ENCODE measurements at regions not wholly inside any gene's neighbourhood (a gene's known extent, or its start where the extent isn't known, plus 50 kb on each side); places are given as distances from the start of the nearest gene placed in this dataset.

DNA sequence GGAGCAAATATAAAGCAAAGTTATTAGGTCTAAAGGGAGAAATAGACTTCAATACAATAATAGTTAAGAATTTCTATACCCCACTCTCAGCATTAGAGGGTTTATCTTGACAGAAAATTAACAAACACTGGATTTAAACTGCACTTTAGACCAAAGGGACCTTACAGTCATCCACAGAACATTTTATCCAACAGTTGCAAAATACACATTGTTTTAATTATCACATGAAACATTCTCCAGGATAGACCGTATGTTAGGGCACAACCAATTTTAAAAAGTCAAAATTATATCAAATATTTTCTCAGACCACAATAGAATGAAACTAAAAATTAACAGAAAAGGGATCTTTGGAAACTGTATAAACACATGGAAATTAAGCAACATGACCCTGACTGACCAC lies 384.5 kb upstream of the C1orf87 start:
- peaks cover 3% of the 10 kb centered on the region for H3K9me3 ChIP-seq (ENCODE audit: low read depth, low read length, poor library complexity, severe bottlenecking)
- intact Hi-C loops (cut with micrococcal nuclease; ENCODE audit: unreplicated experiment), result no loop called here
- TF ChIP-seq EZH2 (IDR thresholded peaks at IDR 0.05; ENCODE audit: borderline replicate concordance, low read depth, low read length, poor library complexity, severe bottlenecking), result no peak
- TF ChIP-seq, protein P1, sequence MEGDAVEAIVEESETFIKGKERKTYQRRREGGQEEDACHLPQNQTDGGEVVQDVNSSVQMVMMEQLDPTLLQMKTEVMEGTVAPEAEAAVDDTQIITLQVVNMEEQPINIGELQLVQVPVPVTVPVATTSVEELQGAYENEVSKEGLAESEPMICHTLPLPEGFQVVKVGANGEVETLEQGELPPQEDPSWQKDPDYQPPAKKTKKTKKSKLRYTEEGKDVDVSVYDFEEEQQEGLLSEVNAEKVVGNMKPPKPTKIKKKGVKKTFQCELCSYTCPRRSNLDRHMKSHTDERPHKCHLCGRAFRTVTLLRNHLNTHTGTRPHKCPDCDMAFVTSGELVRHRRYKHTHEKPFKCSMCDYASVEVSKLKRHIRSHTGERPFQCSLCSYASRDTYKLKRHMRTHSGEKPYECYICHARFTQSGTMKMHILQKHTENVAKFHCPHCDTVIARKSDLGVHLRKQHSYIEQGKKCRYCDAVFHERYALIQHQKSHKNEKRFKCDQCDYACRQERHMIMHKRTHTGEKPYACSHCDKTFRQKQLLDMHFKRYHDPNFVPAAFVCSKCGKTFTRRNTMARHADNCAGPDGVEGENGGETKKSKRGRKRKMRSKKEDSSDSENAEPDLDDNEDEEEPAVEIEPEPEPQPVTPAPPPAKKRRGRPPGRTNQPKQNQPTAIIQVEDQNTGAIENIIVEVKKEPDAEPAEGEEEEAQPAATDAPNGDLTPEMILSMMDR (conservative IDR thresholded peaks at IDR 0.05; ENCODE audit: low read depth, low read length), result no peak
- BruUV-seq (replicated peaks), result no TSS peak
- H3K27ac ChIP-seq (ENCODE audit: low read depth, low read length, poor library complexity, severe bottlenecking), result no peak overlapping the region
- no peak for DNase-seq (ENCODE audit: low spot score)
- no peaks in the 10 kb centered on the region for H3K27me3 ChIP-seq (replicated peaks; ENCODE audit: insufficient read depth, low read depth, low read length, poor library complexity)
- H3K36me3 ChIP-seq (ENCODE audit: insufficient read depth, low read length, poor library complexity, severe bottlenecking), result no peaks in the 10 kb centered on the region
- no peaks in the 10 kb centered on the region for H3K4me1 ChIP-seq (ENCODE audit: insufficient read depth, low read length, poor library complexity, severe bottlenecking)
- POLR2A ChIA-PET (ENCODE audit: low non-redundant PET), result no interaction called here
- no peak overlapping the region for H3K4me3 ChIP-seq (ENCODE audit: low read depth, low read length, poor library complexity, severe bottlenecking)
- CTCF ChIA-PET, result no interaction called here

DNA sequence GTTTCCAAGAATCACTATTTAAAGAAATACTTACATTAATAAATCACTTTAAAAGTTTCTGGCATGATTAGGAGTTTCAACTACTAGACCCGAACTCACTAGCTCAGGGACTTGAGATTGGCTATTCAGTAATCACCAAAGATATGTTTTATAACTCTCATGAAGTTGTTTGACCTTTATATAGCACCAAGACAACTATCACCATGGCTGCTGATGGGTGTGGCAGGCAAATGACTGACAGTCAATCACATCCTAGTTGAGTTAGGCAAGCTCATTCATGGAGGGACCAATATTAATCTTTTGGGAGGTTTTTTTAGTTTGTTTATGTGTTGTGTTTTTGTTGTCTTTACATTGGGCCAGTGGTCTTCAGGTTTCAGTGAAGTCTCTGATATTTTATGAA lies 376.3 kb upstream of the C1orf87 start:
- H3K27me3 ChIP-seq (replicated peaks; ENCODE audit: insufficient read depth, low read depth, low read length, poor library complexity), result peaks cover 17% of the 10 kb centered on the region
- POLR2A ChIA-PET (ENCODE audit: low non-redundant PET), result no interaction called here
- H3K9me3 ChIP-seq (ENCODE audit: low read depth, low read length, poor library complexity, severe bottlenecking), result no peaks in the 10 kb centered on the region
- no peaks in the 10 kb centered on the region for H3K36me3 ChIP-seq (ENCODE audit: insufficient read depth, low read length, poor library complexity, severe bottlenecking)
- CTCF ChIA-PET, result no interaction called here
- no peak overlapping the region for H3K27ac ChIP-seq (ENCODE audit: low read depth, low read length, poor library complexity, severe bottlenecking)
- no peak for DNase-seq (ENCODE audit: low spot score)
- no peaks in the 10 kb centered on the region for H3K4me1 ChIP-seq (ENCODE audit: insufficient read depth, low read length, poor library complexity, severe bottlenecking)
- intact Hi-C loops (cut with micrococcal nuclease; ENCODE audit: unreplicated experiment), result no loop called here
- no TSS peak for BruUV-seq (replicated peaks)
- H3K4me3 ChIP-seq (ENCODE audit: low read depth, low read length, poor library complexity, severe bottlenecking), result no peak overlapping the region
- TF ChIP-seq EZH2 (IDR thresholded peaks at IDR 0.05; ENCODE audit: borderline replicate concordance, low read depth, low read length, poor library complexity, severe bottlenecking), result no peak
- TF ChIP-seq, protein P1 (conservative IDR thresholded peaks at IDR 0.05; ENCODE audit: low read depth, low read length), result no peak

DNA sequence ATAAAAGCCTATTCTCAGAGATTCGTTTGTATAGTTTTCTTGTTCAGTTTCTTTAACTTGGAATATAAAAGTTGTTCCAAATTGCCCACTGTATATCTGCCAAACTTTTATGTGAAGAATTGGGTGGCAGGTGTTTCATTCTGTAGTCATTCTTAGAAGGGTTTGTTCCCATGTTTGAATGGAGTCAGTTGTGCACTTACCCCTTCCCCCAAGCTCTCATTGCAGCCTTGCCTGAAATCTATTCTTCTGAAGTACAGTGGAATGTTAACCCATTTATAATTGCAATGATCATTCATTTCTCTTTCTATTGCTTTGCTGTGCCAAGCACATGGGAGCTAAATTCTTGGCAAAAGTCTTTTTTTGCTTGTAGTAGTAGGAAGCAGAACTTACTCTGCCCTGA lies 375.3 kb upstream of the C1orf87 start:
- no peak for DNase-seq (ENCODE audit: low spot score)
- BruUV-seq (replicated peaks), result no TSS peak
- H3K9me3 ChIP-seq (ENCODE audit: low read depth, low read length, poor library complexity, severe bottlenecking), result no peaks in the 10 kb centered on the region
- H3K27ac ChIP-seq (ENCODE audit: low read depth, low read length, poor library complexity, severe bottlenecking), result no peak overlapping the region
- H3K4me3 ChIP-seq (ENCODE audit: low read depth, low read length, poor library complexity, severe bottlenecking), result no peak overlapping the region
- H3K27me3 ChIP-seq (replicated peaks; ENCODE audit: insufficient read depth, low read depth, low read length, poor library complexity), result peaks cover 17% of the 10 kb centered on the region
- H3K36me3 ChIP-seq (ENCODE audit: insufficient read depth, low read length, poor library complexity, severe bottlenecking), result no peaks in the 10 kb centered on the region
- TF ChIP-seq EZH2 (IDR thresholded peaks at IDR 0.05; ENCODE audit: borderline replicate concordance, low read depth, low read length, poor library complexity, severe bottlenecking), result no peak
- TF ChIP-seq, protein P1 (conservative IDR thresholded peaks at IDR 0.05; ENCODE audit: low read depth, low read length), result no peak
- ChIA-PET POLR2A (ENCODE audit: low non-redundant PET) (interaction anchor here (0.7 kb wide), 1 partner anchor 830 kb away, joined by 3 read pairs; no protein-coding TSS in a partner anchor), CTCF (no interaction called here)
- intact Hi-C loops (cut with micrococcal nuclease; ENCODE audit: unreplicated experiment), result no loop called here
- no peaks in the 10 kb centered on the region for H3K4me1 ChIP-seq (ENCODE audit: insufficient read depth, low read length, poor library complexity, severe bottlenecking)

Measured in A673 (cell line).